Coronary artery (tissue), 2 donors: ENCODE measurements at regions not wholly inside any gene's neighbourhood (a gene's known extent, or its start where the extent isn't known, plus 50 kb on each side); places are given as distances from the start of the nearest gene placed in this dataset.

Experiments used
- DNase-seq: peaks from one replicate; pipeline ENCODE4 v3.0.0-alpha.2; 2017; ENCODE audit warnings: low spot score
- H3K27ac ChIP-seq, 2 donors: fragments of 200-600 bp; sonication (generic); one replicate each; pipeline ENCODE4 v1.5.1; 2016 to 2019
- H3K4me3 ChIP-seq: fragments of 200-600 bp; sonication (generic); 2 replicates; pipeline ENCODE4 v1.5.1; 2016; ENCODE audit warnings: mild to moderate bottlenecking, moderate library complexity
- CTCF ChIP-seq: fragments of 200-600 bp; sonication (generic); IDR thresholded peaks from one replicate; pipeline ENCODE4 v1.5.1; 2019; ENCODE audit warnings: antibody characterized with exemption

GRCh38 chr4:151953795-151954372 lies 193.1 kb upstream of the GATB start:
- DNase-seq: no peak
- no peak for TF ChIP-seq CTCF
- H3K4me3 ChIP-seq: no peak overlapping the region
- no peak overlapping the region for H3K27ac ChIP-seq

GRCh38 chr4:151953312-151953711 lies 192.5 kb upstream of the GATB start:
- TF ChIP-seq CTCF: no peak
- H3K4me3 ChIP-seq: no peak overlapping the region
- DNase-seq: no peak
- H3K27ac ChIP-seq: no peak overlapping the region

- H3K27ac ChIP-seq: no peak overlapping the region
- DNase-seq: no peak
- no peak overlapping the region for H3K4me3 ChIP-seq
- no peak for TF ChIP-seq CTCF
These were observed 192.0 kb upstream of the GATB start for GRCh38 chr4:151952711-151953254.

- H3K27ac ChIP-seq: no peak overlapping the region
- DNase-seq: no peak
- no peak for TF ChIP-seq CTCF
- no peak overlapping the region for H3K4me3 ChIP-seq
These were observed 191.3 kb upstream of the GATB start for GRCh38 chr4:151952137-151952536.

- H3K4me3 ChIP-seq: no peak overlapping the region
- no peak for DNase-seq
- no peak overlapping the region for H3K27ac ChIP-seq
These were observed 190.9 kb upstream of the GATB start for GRCh38 chr4:151951671-151952050.

GRCh38 chr4:151950993-151951670 lies 190.3 kb upstream of the GATB start:
- no peak overlapping the region for H3K27ac ChIP-seq
- no peak overlapping the region for H3K4me3 ChIP-seq
- no peak for TF ChIP-seq CTCF
- DNase-seq: no peak

More at GRCh38 chr4:151951671-151952050, 190.9 kb upstream of the GATB start:
- TF ChIP-seq CTCF: no peak
